Vagina (tissue), 2 donors: ENCODE measurements at regions not wholly inside any gene's neighbourhood (a gene's known extent, or its start where the extent isn't known, plus 50 kb on each side); places are given as distances from the start of the nearest gene placed in this dataset.

Experiments used
- DNase-seq, 2 donors: peaks; one replicate each; pipeline ENCODE4 v3.0.0-alpha.2; 2017; ENCODE audit errors: extremely low spot score in 2 of 2
- H3K27ac ChIP-seq: fragments of 200-600 bp; sonication (generic); one replicate; pipeline ENCODE4 v1.5.1; 2019
- H3K27me3 ChIP-seq: fragments of 200-600 bp; sonication (generic); one replicate; pipeline ENCODE4 v1.5.1; 2019
- H3K36me3 ChIP-seq, 2 donors: fragments of 200-600 bp; sonication (generic); one replicate each; pipeline ENCODE4 v1.5.1; 2017 to 2019
- H3K4me1 ChIP-seq: fragments of 200-600 bp; sonication (generic); one replicate; pipeline ENCODE4 v1.5.1; 2019
- H3K4me3 ChIP-seq, 2 donors: fragments of 200-600 bp; sonication (generic); 1 replicate in 1 of 2; 2 replicates in 1 of 2; pipeline ENCODE4 v1.5.1; 2016 to 2019
- H3K9me3 ChIP-seq: fragments of 200-600 bp; sonication (generic); one replicate; pipeline ENCODE4 v1.5.1; 2019
- POLR2A ChIP-seq, 2 donors: fragments of 450-650 bp; IDR thresholded peaks; one replicate each; pipeline ENCODE4 v1.6.1; 2017; ENCODE audit warnings: antibody characterized with exemption in 2 of 2, mild to moderate bottlenecking in 2 of 2, moderate library complexity in 2 of 2
- POLR2AphosphoS5 ChIP-seq, 2 donors: sonication (generic); formaldehyde crosslinking; IDR thresholded peaks; one replicate each; pipeline ENCODE4 v1.9.0; 2017; ENCODE audit warnings: antibody characterized with exemption in 2 of 2, mild to moderate bottlenecking in 2 of 2, low read depth in 1 of 2; ENCODE audit not compliant: insufficient read depth in 1 of 2
- intact Hi-C: fragments of 100-400 bp; cut with DNase I; formaldehyde crosslinking; loops from one replicate; pipeline ENCODE4 v1.15.1; 2023
- TF ChIP-seq, protein P1 (sequence below), 3 experiments: fragments of 450-650 bp in 2 of 3; fragments of 200-600 bp in 1 of 3; sonication (generic) in 1 of 3; IDR thresholded peaks; one replicate each; pipeline ENCODE4 v1.5.1; 2017 to 2019; ENCODE audit warnings: antibody characterized with exemption in 3 of 3, mild to moderate bottlenecking in 2 of 3, moderate library complexity in 2 of 3

DNA sequence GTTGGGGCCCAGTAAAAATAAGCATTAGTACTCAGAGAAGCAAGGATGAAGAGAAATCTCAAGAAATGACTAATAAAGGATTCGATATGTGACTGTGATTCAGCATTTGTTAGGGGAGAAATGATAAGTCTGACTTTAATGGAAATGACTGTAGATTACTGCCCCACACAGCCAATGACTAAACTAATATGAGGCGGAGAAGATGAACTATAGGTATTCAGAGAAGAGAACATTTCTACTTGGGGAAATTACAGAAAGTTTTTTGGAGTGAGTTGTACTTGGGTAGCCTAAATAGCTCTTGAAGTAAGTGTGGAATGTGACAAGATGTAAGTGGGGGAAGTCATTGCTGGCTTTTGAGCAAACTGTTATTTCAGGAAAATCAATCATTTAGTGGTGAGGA is 380.0 kb downstream of the PDCD6IP start:
- H3K36me3 ChIP-seq: no peaks in the 10 kb centered on the region
- no peak overlapping the region for H3K27ac ChIP-seq
- no peaks in the 10 kb centered on the region for H3K4me1 ChIP-seq
- TF ChIP-seq POLR2A (IDR thresholded peaks at IDR 0.05) (no peak), POLR2AphosphoS5 (IDR thresholded peaks at IDR 0.05; ENCODE audit: insufficient read depth in 1 of 2, low read depth in 1 of 2) (no peak)
- TF ChIP-seq, protein P1, sequence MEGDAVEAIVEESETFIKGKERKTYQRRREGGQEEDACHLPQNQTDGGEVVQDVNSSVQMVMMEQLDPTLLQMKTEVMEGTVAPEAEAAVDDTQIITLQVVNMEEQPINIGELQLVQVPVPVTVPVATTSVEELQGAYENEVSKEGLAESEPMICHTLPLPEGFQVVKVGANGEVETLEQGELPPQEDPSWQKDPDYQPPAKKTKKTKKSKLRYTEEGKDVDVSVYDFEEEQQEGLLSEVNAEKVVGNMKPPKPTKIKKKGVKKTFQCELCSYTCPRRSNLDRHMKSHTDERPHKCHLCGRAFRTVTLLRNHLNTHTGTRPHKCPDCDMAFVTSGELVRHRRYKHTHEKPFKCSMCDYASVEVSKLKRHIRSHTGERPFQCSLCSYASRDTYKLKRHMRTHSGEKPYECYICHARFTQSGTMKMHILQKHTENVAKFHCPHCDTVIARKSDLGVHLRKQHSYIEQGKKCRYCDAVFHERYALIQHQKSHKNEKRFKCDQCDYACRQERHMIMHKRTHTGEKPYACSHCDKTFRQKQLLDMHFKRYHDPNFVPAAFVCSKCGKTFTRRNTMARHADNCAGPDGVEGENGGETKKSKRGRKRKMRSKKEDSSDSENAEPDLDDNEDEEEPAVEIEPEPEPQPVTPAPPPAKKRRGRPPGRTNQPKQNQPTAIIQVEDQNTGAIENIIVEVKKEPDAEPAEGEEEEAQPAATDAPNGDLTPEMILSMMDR (IDR thresholded peaks at IDR 0.05): no peak
- H3K27me3 ChIP-seq: no peaks in the 10 kb centered on the region
- H3K4me3 ChIP-seq: no peak overlapping the region
- no peaks in the 10 kb centered on the region for H3K9me3 ChIP-seq
- no peak for DNase-seq
- intact Hi-C loops: no loop called here

DNA sequence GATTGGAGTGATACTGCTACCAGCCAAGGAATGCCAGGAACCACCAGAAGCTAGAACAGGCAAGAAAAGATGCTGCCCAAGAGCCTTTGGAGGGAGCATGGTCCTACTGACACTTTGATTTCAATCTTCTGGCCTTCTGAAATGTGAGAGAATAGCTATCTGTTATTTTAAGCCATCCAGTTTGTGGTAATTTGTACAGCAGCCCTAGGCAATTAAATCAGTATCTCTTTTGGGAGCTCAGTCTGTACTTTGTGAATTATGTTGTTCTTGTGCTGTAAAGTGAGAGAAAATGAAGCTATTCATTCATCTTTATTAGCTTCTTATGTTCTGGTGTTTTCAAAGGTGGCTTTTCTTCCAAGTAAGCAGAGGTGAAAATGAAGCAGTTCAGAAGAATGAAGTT is 381.3 kb downstream of the PDCD6IP start:
- Histone ChIP-seq H3K36me3 (no peaks in the 10 kb centered on the region), H3K27me3 (no peaks in the 10 kb centered on the region), H3K4me1 (no peaks in the 10 kb centered on the region), H3K27ac (no peak overlapping the region), H3K4me3 (no peak overlapping the region), H3K9me3 (no peaks in the 10 kb centered on the region)
- no peak for DNase-seq
- intact Hi-C loops: no loop called here
- TF ChIP-seq, protein P1 (IDR thresholded peaks at IDR 0.05): no peak
- TF ChIP-seq POLR2A (IDR thresholded peaks at IDR 0.05): no peak

DNA sequence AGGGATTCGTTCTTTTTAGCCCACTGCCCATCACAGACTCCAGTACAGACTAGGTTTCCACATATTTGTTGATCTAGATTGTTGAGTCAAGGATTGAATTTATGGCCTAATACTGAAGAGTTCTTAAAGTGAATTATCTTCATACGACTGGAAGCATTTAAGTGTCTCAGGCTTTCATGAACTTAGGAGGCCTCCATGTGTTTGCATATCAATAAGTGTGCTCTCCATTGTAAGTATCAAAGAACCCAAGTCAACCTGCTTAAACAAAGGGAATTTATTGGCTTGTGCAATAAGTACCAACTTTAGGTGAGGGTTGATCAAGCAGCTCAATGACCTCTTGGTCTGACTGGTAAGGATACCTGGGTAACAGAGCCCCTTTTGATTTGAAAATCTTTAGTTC is 382.1 kb downstream of the PDCD6IP start:
- intact Hi-C loops: no loop called here
- H3K27ac ChIP-seq: no peak overlapping the region
- H3K36me3 ChIP-seq: no peaks in the 10 kb centered on the region
- no peaks in the 10 kb centered on the region for H3K4me1 ChIP-seq
- TF ChIP-seq POLR2AphosphoS5 (IDR thresholded peaks at IDR 0.05; ENCODE audit: insufficient read depth in 1 of 2, low read depth in 1 of 2): no peak
- TF ChIP-seq, protein P1 (IDR thresholded peaks at IDR 0.05): no peak
- TF ChIP-seq POLR2A (IDR thresholded peaks at IDR 0.05): no peak
- no peaks in the 10 kb centered on the region for H3K9me3 ChIP-seq
- no peak overlapping the region for H3K4me3 ChIP-seq
- no peak for DNase-seq
- H3K27me3 ChIP-seq: no peaks in the 10 kb centered on the region

DNA sequence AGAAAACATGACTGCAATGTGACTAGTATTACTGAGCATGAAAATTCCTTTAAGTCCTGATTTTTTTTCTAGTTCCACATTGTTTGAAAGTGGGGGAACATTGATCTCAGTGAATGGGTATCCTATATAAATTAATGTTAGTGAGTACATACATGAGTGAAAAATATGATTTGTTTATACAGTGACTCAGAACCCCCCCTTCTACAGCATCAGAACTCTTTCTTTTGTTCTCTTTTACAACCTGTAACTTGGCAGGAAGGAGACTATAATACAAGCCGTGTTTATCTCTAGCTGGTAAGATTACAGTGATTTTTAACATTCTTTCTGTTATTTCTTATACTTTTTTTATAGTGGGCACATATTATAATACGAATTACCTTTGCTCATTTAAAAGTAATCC is 384.7 kb downstream of the PDCD6IP start:
- DNase-seq: no peak
- H3K36me3 ChIP-seq: no peaks in the 10 kb centered on the region
- H3K27me3 ChIP-seq: no peaks in the 10 kb centered on the region
- H3K27ac ChIP-seq: no peak overlapping the region
- no peaks in the 10 kb centered on the region for H3K9me3 ChIP-seq
- TF ChIP-seq POLR2A (IDR thresholded peaks at IDR 0.05) (no peak), POLR2AphosphoS5 (IDR thresholded peaks at IDR 0.05; ENCODE audit: insufficient read depth in 1 of 2, low read depth in 1 of 2) (no peak)
- TF ChIP-seq, protein P1 (IDR thresholded peaks at IDR 0.05): no peak
- no peaks in the 10 kb centered on the region for H3K4me1 ChIP-seq
- no peak overlapping the region for H3K4me3 ChIP-seq
- intact Hi-C loops: no loop called here

DNA sequence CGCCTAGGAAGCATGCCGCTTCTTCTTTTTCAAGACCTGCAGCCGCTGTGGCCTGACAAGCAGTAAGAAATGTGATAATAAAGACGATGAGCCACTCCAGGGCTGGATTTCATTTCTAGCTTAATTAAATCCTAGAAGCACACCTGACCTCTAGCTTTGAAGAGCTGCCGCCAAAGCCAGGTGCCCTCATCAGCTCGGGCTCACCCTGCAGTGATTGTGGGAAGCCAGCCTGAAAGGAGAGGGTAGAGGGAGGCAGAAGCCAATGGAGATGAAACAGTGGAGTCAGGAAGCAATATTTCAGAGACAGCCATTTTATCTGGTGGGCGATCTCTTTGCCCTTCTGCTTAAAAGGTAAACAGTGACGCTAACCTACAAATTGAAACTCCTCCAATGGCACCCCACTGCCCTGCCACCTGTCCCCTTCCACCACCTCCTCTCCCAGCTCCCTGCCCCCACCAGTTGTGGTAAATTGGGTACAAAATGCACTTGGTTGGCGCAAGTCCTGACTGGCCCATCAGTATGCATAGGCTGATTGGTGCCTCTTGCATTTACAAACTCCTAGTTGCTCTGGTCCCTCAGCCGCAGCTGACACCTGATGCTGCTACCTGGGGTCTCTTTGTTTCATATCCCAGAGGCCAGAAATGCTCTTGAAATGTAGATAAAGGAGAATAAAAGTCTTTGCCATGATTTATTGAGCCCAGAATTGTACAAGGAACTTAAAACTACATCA is 385.3 kb downstream of the PDCD6IP start:
- H3K4me3 ChIP-seq: no peak overlapping the region

More for the DNA sequence above, 385.3 kb downstream of the PDCD6IP start:
- no peak for DNase-seq
- TF ChIP-seq, protein P1 (IDR thresholded peaks at IDR 0.05): no peak
- TF ChIP-seq POLR2AphosphoS5 (IDR thresholded peaks at IDR 0.05; ENCODE audit: insufficient read depth in 1 of 2, low read depth in 1 of 2) (no peak), POLR2A (IDR thresholded peaks at IDR 0.05) (no peak)
- no peaks in the 10 kb centered on the region for H3K9me3 ChIP-seq
- no peaks in the 10 kb centered on the region for H3K27me3 ChIP-seq
- intact Hi-C loops: no loop called here
- H3K36me3 ChIP-seq: no peaks in the 10 kb centered on the region
- no peaks in the 10 kb centered on the region for H3K4me1 ChIP-seq
- H3K27ac ChIP-seq: no peak overlapping the region
